SK-N-SH (cell line): ENCODE measurements at regions not wholly inside any gene's neighbourhood (a gene's known extent, or its start where the extent isn't known, plus 50 kb on each side); places are given as distances from the start of the nearest gene placed in this dataset.

Experiments
- CTCF ChIA-PET: fragments of 300-600, 350-600 bp; formaldehyde crosslinking; extraction: SDS; loops from one replicate; lab custom pipeline; 2021; lab: Yijun Ruan, JAX
- POLR2A ChIA-PET: fragments of 350-600 bp; sonication (Branson Sonifier 250); formaldehyde crosslinking; extraction: SDS; loops from one replicate; lab custom pipeline; 2020; ENCODE audit warnings: antibody characterized with exemption, inconsistent platforms; lab: Yijun Ruan, JAX
- DNase-seq: peaks from one replicate; pipeline ENCODE4 v3.0.0; 2012
- H2AFZ ChIP-seq: fragments of 200-600 bp; sonication (generic); 2 replicates; pipeline ENCODE4 v1.8.1; 2016; ENCODE audit warnings: antibody characterized with exemption, mild to moderate bottlenecking, low read depth
- H3F3A ChIP-seq: fragments of 200-600 bp; sonication (generic); replicated peaks from 2 replicates; pipeline ENCODE3; 2016; ENCODE audit warnings: antibody characterized with exemption, mild to moderate bottlenecking; ENCODE audit not compliant: insufficient read depth
- H3K27ac ChIP-seq, 2 experiments: fragments of 200-500 bp in 1 of 2; fragments of 200-600 bp in 1 of 2; sonication (Bioruptor generic) in 1 of 2; sonication (generic), shearing (Covaris generic) in 1 of 2; 2 replicates each; pipeline versions ENCODE4 v1.5.1 to v1.6.1; 2014 to 2016; ENCODE audit warnings: low read depth in 2 of 2, inconsistent platforms in 1 of 2, low read length in 1 of 2, mild to moderate bottlenecking in 1 of 2, mixed read lengths in 1 of 2
- H3K27me3 ChIP-seq: fragments of 200-600 bp; sonication (generic), shearing (Covaris generic); 2 replicates; pipeline ENCODE4 v1.6.1; 2016; ENCODE audit warnings: mixed run types; ENCODE audit not compliant: insufficient read depth
- H3K36me3 ChIP-seq, 2 experiments: fragments of 200-500 bp in 1 of 2; fragments of 200-600 bp in 1 of 2; sonication (Bioruptor generic) in 1 of 2; sonication (generic) in 1 of 2; replicated peaks in 1 of 2; 2 replicates each; pipeline versions ENCODE3 to v1.5.1; 2014 to 2016; ENCODE audit warnings: low read length in 1 of 2, mild to moderate bottlenecking in 1 of 2; ENCODE audit not compliant: insufficient read depth in 2 of 2, control insufficient read depth in 1 of 2
- H3K4me1 ChIP-seq, 2 experiments: fragments of 200-500 bp in 1 of 2; fragments of 200-600 bp in 1 of 2; sonication (Bioruptor generic) in 1 of 2; sonication (generic), shearing (Covaris generic) in 1 of 2; 2 replicates each; pipeline versions ENCODE4 v1.5.1 to v1.6.1; 2014 to 2016; ENCODE audit warnings: low read depth in 1 of 2, low read length in 1 of 2, mixed run types in 1 of 2; ENCODE audit not compliant: insufficient read depth in 2 of 2, control insufficient read depth in 1 of 2
- H3K4me2 ChIP-seq: fragments of 200-600 bp; sonication (generic), shearing (Covaris generic); 2 replicates; pipeline ENCODE4 v1.6.1; 2017; ENCODE audit warnings: mixed run types
- H3K4me3 ChIP-seq, 2 experiments: fragments of 200-500 bp in 1 of 2; fragments of 200-600 bp in 1 of 2; sonication (Bioruptor generic) in 1 of 2; sonication (generic), shearing (Covaris generic) in 1 of 2; 2 replicates each; pipeline versions ENCODE4 v1.5.1 to v1.8.1; 2014 to 2016; ENCODE audit warnings: low read depth in 2 of 2, inconsistent platforms in 1 of 2, low read length in 1 of 2, mild to moderate bottlenecking in 1 of 2, mixed read lengths in 1 of 2, moderate library complexity in 1 of 2
- H3K79me2 ChIP-seq: fragments of 200-600 bp; sonication (generic); 2 replicates; pipeline ENCODE4 v1.8.1; 2017; ENCODE audit warnings: mild to moderate bottlenecking; ENCODE audit not compliant: insufficient read depth
- H3K9ac ChIP-seq: fragments of 200-600 bp; sonication (generic); 2 replicates; pipeline ENCODE4 v1.6.1; 2017; ENCODE audit warnings: mixed run types
- H3K9me2 ChIP-seq: fragments of 200-600 bp; sonication (generic); 2 replicates; pipeline ENCODE4 v1.6.1; 2017; ENCODE audit warnings: mixed run types
- H3K9me3 ChIP-seq: fragments of 200-600 bp; sonication (generic); 2 replicates; pipeline ENCODE4 v1.6.1; 2017; ENCODE audit warnings: mixed run types, mild to moderate bottlenecking, moderate library complexity
- H4K20me1 ChIP-seq: fragments of 200-600 bp; sonication (generic); 2 replicates; pipeline ENCODE4 v1.6.1; 2017; ENCODE audit warnings: mild to moderate bottlenecking, mixed run types; ENCODE audit not compliant: insufficient read depth
- ELF1 ChIP-seq: IDR thresholded peaks from 2 replicates; pipeline ENCODE4 v1.4.0; 2012
- EP300 ChIP-seq, 2 experiments: IDR thresholded peaks; 2 replicates each; pipeline versions ENCODE4 v1.4.0 to v1.6.1; 2012; ENCODE audit warnings: borderline replicate concordance in 1 of 2, low read depth in 1 of 2, low read length in 1 of 2
- FOSL2 ChIP-seq: IDR thresholded peaks from 2 replicates; pipeline ENCODE4 v1.4.0; 2012; ENCODE audit warnings: low read depth, mild to moderate bottlenecking, moderate library complexity, borderline replicate concordance
- FOXJ3 ChIP-seq: sonication (generic); formaldehyde crosslinking; IDR thresholded peaks from 2 replicates; pipeline ENCODE4 v1.5.1; 2020; ENCODE audit warnings: mild to moderate bottlenecking, missing genetic modification reagents
- FOXM1 ChIP-seq: IDR thresholded peaks from 2 replicates; pipeline ENCODE4 v1.4.0; 2012; ENCODE audit warnings: low read depth, mild to moderate bottlenecking
- GABPA ChIP-seq: IDR thresholded peaks from 2 replicates; pipeline ENCODE4 v1.4.0; 2012; ENCODE audit warnings: low read depth, mild to moderate bottlenecking
- GATA2 ChIP-seq: sonication (generic); formaldehyde crosslinking; IDR thresholded peaks from 2 replicates; pipeline ENCODE4 v1.5.0; 2020; ENCODE audit warnings: mild to moderate bottlenecking, missing genetic modification reagents
- MEF2A ChIP-seq: IDR thresholded peaks from 2 replicates; pipeline ENCODE4 v1.4.0; 2012; ENCODE audit warnings: low read depth, borderline replicate concordance
- MXI1 ChIP-seq: IDR thresholded peaks from 2 replicates; pipeline ENCODE4 v1.6.1; 2012; ENCODE audit warnings: mild to moderate bottlenecking, low read depth, low read length, improper control_type of control experiment
- NFIC ChIP-seq: IDR thresholded peaks from 2 replicates; pipeline ENCODE4 v1.4.0; 2012; ENCODE audit warnings: borderline replicate concordance
- POLR2AphosphoS5 ChIP-seq: IDR thresholded peaks from 2 replicates; pipeline ENCODE4 v1.6.1; 2012; ENCODE audit warnings: low read depth, low read length
- RAD21 ChIP-seq: IDR thresholded peaks from 2 replicates; pipeline ENCODE4 v1.6.1; 2012; ENCODE audit warnings: mild to moderate bottlenecking, low read length
- SIN3A ChIP-seq: IDR thresholded peaks from 2 replicates; pipeline ENCODE4 v1.6.1; 2012; ENCODE audit warnings: low read depth, mild to moderate bottlenecking, low read length, moderate library complexity, borderline replicate concordance
- SMC3 ChIP-seq: IDR thresholded peaks from 2 replicates; pipeline ENCODE4 v1.6.1; 2012; ENCODE audit warnings: low read depth, low read length, improper control_type of control experiment
- TCF12 ChIP-seq: IDR thresholded peaks from 2 replicates; pipeline ENCODE4 v1.4.0; 2012
- TEAD4 ChIP-seq: IDR thresholded peaks from 2 replicates; pipeline ENCODE4 v1.4.0; 2012; ENCODE audit warnings: mild to moderate bottlenecking, borderline replicate concordance; ENCODE audit not compliant: insufficient read depth
- WGBS: methylation state at CpG from one replicate; pipeline ENCODE4 v1.1.6; 2017; ENCODE audit warnings: low lambda C conversion rate; 5-methylcytosine and 5-hydroxymethylcytosine counted together
- TF ChIP-seq, protein P1 (sequence below): IDR thresholded peaks from 2 replicates; pipeline ENCODE4 v1.4.0; 2012; ENCODE audit warnings: low read depth, borderline replicate concordance
- TF ChIP-seq, protein P2 (sequence below): fragments of 200-600 bp; sonication (generic); IDR thresholded peaks from 2 replicates; pipeline ENCODE4 v1.6.1; 2017; ENCODE audit warnings: antibody characterized with exemption, mild to moderate bottlenecking, moderate library complexity
- TF ChIP-seq, protein P3 (sequence below): IDR thresholded peaks from 2 replicates; pipeline ENCODE4; 2012

DNA sequence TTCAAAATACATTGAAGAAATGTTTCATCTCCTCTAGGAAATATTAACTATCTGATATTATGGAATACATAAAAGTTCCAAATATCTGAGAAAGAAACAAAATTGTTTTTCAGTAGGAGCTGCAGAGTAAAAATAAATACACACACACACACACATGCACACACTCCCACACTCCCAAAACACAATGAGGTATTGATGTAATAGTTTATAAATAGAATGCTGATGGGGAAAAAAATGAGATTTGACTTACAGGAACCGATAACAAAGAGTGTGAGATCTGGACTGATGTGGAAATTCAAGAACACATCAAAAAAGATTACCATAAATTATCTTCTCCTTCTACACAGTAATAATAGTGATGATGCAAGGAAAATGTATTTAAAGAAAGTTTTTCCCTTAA, 438.0 kb upstream of the CELF2 start:
- POLR2A ChIA-PET: no interaction called here
- TF ChIP-seq, protein P1, sequence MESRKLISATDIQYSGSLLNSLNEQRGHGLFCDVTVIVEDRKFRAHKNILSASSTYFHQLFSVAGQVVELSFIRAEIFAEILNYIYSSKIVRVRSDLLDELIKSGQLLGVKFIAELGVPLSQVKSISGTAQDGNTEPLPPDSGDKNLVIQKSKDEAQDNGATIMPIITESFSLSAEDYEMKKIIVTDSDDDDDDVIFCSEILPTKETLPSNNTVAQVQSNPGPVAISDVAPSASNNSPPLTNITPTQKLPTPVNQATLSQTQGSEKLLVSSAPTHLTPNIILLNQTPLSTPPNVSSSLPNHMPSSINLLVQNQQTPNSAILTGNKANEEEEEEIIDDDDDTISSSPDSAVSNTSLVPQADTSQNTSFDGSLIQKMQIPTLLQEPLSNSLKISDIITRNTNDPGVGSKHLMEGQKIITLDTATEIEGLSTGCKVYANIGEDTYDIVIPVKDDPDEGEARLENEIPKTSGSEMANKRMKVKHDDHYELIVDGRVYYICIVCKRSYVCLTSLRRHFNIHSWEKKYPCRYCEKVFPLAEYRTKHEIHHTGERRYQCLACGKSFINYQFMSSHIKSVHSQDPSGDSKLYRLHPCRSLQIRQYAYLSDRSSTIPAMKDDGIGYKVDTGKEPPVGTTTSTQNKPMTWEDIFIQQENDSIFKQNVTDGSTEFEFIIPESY: no peak
- TF ChIP-seq GATA2 (no peak), MEF2A (no peak), FOXM1 (no peak), POLR2AphosphoS5 (no peak)
- H3K9me2 ChIP-seq: no peaks in the 10 kb centered on the region
- H2AFZ ChIP-seq: no peak overlapping the region
- H3K9me3 ChIP-seq: no peaks in the 10 kb centered on the region
- H3K4me3 ChIP-seq: no peak overlapping the region
- no peaks in the 10 kb centered on the region for H3K36me3 ChIP-seq
- H4K20me1 ChIP-seq: no peaks in the 10 kb centered on the region
- no peak overlapping the region for H3K4me2 ChIP-seq
- H3K27me3 ChIP-seq: no peaks in the 10 kb centered on the region
- H3K9ac ChIP-seq: no peak overlapping the region
- no peaks in the 10 kb centered on the region for H3F3A ChIP-seq
- no peak for DNase-seq
- CTCF ChIA-PET: no interaction called here
- no peak overlapping the region for H3K27ac ChIP-seq
- H3K79me2 ChIP-seq: no peaks in the 10 kb centered on the region
- no peaks in the 10 kb centered on the region for H3K4me1 ChIP-seq
- 0% methylated on average over 1 of the region's 1 CpG for WGBS

DNA sequence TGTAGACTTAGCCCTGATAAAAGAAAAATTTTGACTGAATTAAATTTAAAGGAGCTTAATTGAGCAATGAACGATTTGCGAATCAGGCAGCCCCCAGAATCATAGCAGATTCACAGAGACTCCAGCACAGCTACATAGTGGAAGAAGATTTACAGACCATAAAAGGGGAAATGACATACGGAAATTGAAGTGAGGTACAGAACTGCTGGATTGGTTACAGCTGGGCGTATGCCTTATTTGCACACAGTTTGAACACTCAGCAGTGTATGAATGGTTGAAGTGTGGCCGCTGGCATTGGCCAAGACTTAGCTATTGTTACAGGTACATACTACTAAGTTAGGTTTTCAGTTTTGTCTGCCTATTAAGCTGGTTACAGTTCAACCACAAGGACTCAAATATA, 433.5 kb upstream of the CELF2 start:
- 32% methylated on average over 5 of the region's 5 CpGs for WGBS

More for the DNA sequence above, 433.5 kb upstream of the CELF2 start:
- ChIA-PET CTCF (interaction anchor here (1.0 kb wide), 1 partner anchor 14 kb away, joined by 3 read pairs; no protein-coding TSS in a partner anchor), POLR2A (no interaction called here)
- Histone ChIP-seq H3K9me2 (no peaks in the 10 kb centered on the region), H3K79me2 (no peaks in the 10 kb centered on the region), H3K4me1 (no peaks in the 10 kb centered on the region), H3K9ac (no peak overlapping the region), H3K36me3 (no peaks in the 10 kb centered on the region), H3K9me3 (no peaks in the 10 kb centered on the region), H3K27ac (no peak overlapping the region), H3K4me3 (no peak overlapping the region), H3K4me2 (no peak overlapping the region), H3F3A (no peaks in the 10 kb centered on the region), H3K27me3 (no peaks in the 10 kb centered on the region), H4K20me1 (no peaks in the 10 kb centered on the region), H2AFZ (no peak overlapping the region)
- DNase-seq: no peak
- TF ChIP-seq RAD21: no peak
- no peak for TF ChIP-seq GABPA
- no peak for TF ChIP-seq EP300 (IDR thresholded peaks at IDR 0.05; ENCODE audit: borderline replicate concordance in 1 of 2, low read depth in 1 of 2, low read length in 1 of 2)
- TF ChIP-seq SMC3: no peak
- no peak for TF ChIP-seq SIN3A
- TF ChIP-seq FOSL2: no peak
- TF ChIP-seq TCF12: no peak
- TF ChIP-seq TEAD4: no peak
- TF ChIP-seq, protein P2, sequence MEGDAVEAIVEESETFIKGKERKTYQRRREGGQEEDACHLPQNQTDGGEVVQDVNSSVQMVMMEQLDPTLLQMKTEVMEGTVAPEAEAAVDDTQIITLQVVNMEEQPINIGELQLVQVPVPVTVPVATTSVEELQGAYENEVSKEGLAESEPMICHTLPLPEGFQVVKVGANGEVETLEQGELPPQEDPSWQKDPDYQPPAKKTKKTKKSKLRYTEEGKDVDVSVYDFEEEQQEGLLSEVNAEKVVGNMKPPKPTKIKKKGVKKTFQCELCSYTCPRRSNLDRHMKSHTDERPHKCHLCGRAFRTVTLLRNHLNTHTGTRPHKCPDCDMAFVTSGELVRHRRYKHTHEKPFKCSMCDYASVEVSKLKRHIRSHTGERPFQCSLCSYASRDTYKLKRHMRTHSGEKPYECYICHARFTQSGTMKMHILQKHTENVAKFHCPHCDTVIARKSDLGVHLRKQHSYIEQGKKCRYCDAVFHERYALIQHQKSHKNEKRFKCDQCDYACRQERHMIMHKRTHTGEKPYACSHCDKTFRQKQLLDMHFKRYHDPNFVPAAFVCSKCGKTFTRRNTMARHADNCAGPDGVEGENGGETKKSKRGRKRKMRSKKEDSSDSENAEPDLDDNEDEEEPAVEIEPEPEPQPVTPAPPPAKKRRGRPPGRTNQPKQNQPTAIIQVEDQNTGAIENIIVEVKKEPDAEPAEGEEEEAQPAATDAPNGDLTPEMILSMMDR: no peak
- TF ChIP-seq ELF1: no peak
- no peak for TF ChIP-seq MXI1
- no peak for TF ChIP-seq FOXJ3 (CRISPR knock-in tag)
- no peak for TF ChIP-seq NFIC
- TF ChIP-seq, protein P3, sequence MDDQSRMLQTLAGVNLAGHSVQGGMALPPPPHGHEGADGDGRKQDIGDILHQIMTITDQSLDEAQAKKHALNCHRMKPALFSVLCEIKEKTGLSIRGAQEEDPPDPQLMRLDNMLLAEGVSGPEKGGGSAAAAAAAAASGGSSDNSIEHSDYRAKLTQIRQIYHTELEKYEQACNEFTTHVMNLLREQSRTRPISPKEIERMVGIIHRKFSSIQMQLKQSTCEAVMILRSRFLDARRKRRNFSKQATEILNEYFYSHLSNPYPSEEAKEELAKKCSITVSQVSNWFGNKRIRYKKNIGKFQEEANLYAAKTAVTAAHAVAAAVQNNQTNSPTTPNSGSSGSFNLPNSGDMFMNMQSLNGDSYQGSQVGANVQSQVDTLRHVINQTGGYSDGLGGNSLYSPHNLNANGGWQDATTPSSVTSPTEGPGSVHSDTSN: no peak
